GM10266 (cell line): ENCODE measurements at regions not wholly inside any gene's neighbourhood (a gene's known extent, or its start where the extent isn't known, plus 50 kb on each side); places are given as distances from the start of the nearest gene placed in this dataset.
"Not testable (repeated sequence)": the region's sequence is repeated elsewhere in the genome, so short reads cannot be mapped to it uniquely, and the experiment has no call there.

Experiments used
- DNase-seq: peaks from one replicate; pipeline ENCODE4 v3.0.0; 2012; ENCODE audit errors: extremely low spot score
- TF ChIP-seq, protein P1 (sequence below): IDR thresholded peaks from 2 replicates; pipeline ENCODE4 v1.5.1; 2012; ENCODE audit warnings: mild to moderate bottlenecking, low read depth; ENCODE audit not compliant: control insufficient read depth, insufficient read depth; ENCODE audit errors: missing control alignments

DNA sequence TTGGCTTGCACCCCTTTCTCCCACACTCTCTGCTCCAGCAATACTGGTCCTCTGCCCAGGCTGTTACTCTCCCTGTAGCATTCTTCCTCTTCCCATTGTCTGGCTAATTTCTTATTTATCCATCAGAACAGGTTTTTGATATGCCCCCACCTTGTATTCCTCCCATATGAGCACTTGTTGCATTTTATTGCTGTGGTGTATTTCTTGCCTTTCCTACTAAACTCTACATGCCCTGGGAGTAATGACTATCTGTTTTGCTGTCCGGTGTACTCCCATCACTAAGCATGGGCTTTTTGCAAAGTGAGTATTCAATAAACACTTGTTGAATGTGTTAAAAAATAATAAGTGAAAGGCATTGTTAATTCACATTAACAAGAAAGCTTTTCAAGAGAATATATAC is 104.3 kb upstream of the RANBP3L start:
- no peak for DNase-seq
- TF ChIP-seq, protein P1, sequence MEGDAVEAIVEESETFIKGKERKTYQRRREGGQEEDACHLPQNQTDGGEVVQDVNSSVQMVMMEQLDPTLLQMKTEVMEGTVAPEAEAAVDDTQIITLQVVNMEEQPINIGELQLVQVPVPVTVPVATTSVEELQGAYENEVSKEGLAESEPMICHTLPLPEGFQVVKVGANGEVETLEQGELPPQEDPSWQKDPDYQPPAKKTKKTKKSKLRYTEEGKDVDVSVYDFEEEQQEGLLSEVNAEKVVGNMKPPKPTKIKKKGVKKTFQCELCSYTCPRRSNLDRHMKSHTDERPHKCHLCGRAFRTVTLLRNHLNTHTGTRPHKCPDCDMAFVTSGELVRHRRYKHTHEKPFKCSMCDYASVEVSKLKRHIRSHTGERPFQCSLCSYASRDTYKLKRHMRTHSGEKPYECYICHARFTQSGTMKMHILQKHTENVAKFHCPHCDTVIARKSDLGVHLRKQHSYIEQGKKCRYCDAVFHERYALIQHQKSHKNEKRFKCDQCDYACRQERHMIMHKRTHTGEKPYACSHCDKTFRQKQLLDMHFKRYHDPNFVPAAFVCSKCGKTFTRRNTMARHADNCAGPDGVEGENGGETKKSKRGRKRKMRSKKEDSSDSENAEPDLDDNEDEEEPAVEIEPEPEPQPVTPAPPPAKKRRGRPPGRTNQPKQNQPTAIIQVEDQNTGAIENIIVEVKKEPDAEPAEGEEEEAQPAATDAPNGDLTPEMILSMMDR: no peak

DNA sequence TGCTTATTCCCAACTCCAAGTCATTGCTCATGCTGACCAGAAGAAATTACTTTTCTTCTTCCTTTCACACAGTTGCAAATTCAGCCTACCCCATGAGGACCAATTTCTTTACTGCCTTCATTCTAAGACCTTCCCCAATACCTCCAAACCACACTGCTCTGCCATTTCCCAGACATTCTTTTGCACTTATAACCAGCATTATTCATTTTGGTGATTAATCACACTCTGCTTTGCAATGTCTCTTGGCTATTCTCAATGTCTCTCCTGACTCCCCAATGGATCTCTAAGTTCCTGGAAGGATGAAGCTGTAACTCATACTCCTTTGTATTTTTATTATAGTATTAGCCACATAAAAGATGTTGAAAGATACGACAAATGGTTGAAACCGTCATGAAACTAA is 105.7 kb upstream of the RANBP3L start:
- no peak for DNase-seq
- TF ChIP-seq, protein P1: no peak

DNA sequence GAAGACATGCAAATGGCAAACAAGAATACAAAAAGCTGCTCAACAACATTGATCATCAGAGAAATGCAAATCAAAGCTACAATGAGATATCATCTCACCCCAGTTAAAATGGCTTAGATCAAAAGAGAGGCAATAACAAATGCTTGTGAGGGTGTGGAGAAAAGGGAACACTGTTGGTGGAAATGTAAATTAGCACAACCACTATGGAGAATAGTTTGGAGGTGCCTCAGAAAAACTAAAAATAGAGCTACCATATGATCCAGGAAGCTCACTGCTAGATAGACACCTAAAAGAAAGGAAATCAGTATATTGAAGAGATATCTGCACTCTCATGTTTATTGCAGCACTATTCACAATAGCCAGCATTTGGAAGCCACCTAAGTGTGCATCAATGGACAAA is 108.0 kb upstream of the RANBP3L start:
- DNase-seq: not testable (repeated sequence)

DNA sequence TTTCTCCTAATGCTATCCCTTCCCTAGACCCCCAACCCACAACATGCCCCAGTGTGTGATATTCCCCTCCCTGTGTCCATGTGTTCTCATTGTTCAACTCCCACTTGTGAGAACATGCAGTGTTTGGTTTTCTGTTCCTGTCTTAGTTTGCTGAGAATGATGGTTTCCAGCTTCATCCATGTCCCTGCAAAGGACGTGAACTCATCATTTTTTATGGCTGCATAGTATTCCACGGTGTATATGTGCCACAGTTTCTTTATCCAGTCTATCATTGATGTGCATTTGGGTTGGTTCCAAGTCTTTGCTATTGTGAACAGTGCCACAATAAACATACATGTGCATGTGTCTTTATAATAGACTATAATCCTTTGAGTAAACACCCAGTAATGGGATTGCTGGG is 109.0 kb upstream of the RANBP3L start:
- not testable (repeated sequence) for DNase-seq

DNA sequence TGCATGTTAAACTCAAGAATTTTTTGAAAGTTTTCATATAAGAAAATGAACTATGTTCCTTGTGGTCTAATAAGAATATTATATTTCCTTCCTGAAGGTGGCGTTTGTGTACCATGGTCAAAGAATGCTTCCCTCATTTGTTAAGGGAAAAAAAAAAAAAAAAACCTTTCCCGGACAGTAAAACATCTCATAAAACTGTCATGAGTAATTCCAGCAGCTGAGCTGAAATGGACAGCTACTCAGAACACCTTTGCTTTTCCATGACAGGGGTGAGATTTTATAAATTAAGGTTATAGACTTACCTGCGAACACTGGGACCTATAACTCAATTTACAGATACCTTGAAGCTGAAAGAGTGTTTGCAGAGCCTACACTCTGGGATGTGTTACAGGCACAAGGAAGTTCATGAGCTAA is 113.2 kb upstream of the RANBP3L start:
- DNase-seq: no peak
- TF ChIP-seq, protein P1: no peak

DNA sequence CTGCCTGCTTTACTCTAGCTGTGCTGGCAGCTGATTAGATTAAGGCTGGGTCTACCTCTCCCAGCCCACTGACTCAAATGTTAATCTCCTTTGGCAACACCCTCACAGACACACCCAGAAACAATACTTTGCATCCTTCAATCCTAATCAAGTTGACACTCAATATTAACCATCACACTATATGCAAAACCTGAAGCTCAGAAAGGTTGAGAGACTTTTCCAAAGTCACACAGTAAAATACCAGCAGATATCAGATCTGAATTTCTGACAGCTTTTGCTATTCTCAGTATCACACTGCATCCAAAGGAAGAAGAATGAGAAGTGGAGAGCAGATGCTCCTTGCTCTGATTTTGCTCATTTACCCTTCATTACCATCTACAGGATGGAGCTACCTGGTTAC is 114.9 kb upstream of the RANBP3L start:
- TF ChIP-seq, protein P1: no peak
- DNase-seq: no peak

DNA sequence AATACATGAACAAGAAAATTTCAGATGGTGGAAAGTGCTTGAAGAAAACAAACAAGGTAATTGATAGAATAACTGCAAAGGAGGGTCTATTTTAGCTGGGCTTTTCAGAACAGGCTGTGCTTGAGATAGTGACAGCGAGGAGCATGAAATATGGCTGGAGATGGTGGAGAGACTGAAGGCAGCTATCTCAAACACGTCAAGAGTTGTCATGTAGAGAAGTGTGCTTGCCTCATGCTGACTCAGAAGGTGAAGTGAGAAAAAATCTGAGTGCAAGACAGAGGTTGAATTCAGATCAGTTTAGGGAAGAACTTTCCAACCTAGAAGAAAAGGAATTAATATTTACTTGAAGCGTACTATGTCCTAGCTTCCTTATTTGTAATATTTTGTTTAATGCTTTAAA is 115.5 kb upstream of the RANBP3L start:
- no peak for DNase-seq
- TF ChIP-seq, protein P1: no peak

DNA sequence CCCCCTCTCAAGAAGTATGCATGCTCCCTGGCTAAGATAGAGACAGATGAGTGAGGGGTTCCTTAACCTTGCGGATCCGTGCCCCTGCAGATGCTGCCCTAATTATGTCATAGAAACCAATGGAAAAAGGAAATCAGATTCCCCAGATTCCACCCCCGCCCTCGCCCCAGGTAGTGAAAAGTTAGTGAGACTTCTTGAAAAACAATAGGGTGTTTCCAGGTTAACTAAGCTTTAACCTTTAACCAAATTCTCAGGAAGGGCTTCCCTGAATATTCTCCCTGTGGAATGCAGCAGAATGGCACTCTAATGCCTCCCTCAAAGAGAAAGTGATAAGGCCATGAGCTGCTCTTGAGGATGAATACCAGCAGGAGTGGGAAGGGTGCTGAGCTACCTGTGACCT is 116.0 kb upstream of the RANBP3L start:
- TF ChIP-seq, protein P1: no peak
- no peak for DNase-seq
